Mesodermal cell (in vitro differentiated cells): ENCODE measurements at regions not wholly inside any gene's neighbourhood (a gene's known extent, or its start where the extent isn't known, plus 50 kb on each side); places are given as distances from the start of the nearest gene placed in this dataset.

ENCODE experiments used
- H3K27ac ChIP-seq: 2 replicates; pipeline ENCODE4 v1.7.0; 2013; ENCODE audit warnings: mild to moderate bottlenecking, low read depth, low read length, moderate library complexity; ENCODE audit not compliant: severe bottlenecking
- H3K36me3 ChIP-seq: 2 replicates; pipeline ENCODE4 v1.7.1; 2013; ENCODE audit warnings: mild to moderate bottlenecking, low read length, moderate library complexity; ENCODE audit not compliant: control insufficient read depth, insufficient read depth
- H3K4me1 ChIP-seq: one replicate; pipeline ENCODE4 v1.7.1; 2013; ENCODE audit warnings: mild to moderate bottlenecking, low read length; ENCODE audit not compliant: insufficient read depth, control insufficient read depth, poor library complexity, severe bottlenecking
- H3K4me3 ChIP-seq: 2 replicates; pipeline ENCODE4 v1.7.0; 2013; ENCODE audit warnings: low read length, control low read depth, mild to moderate bottlenecking; ENCODE audit not compliant: insufficient read depth, poor library complexity, severe bottlenecking; ENCODE audit errors: extremely low read depth
- H3K9me3 ChIP-seq: 2 replicates; pipeline ENCODE4 v1.7.1; 2013; ENCODE audit warnings: mild to moderate bottlenecking, low read length, moderate library complexity; ENCODE audit not compliant: control insufficient read depth
- WGBS, 2 experiments: methylation state at CpG; one replicate each; pipeline ENCODE4 v1.1.5; 2013; ENCODE audit warnings: missing lambda C conversion rate in 2 of 2; ENCODE audit not compliant: insufficient coverage in 2 of 2; 5-methylcytosine and 5-hydroxymethylcytosine counted together

- Histone ChIP-seq H3K36me3 (no peaks in the 10 kb centered on the region), H3K4me3 (no peak overlapping the region), H3K9me3 (no peaks in the 10 kb centered on the region), H3K4me1 (no peaks in the 10 kb centered on the region), H3K27ac (no peak overlapping the region)
- WGBS, 2 experiments: 90 to 91% methylated on average over 2 of the region's 2 CpGs
Observed at GRCh38 chr16:59899940-59900339, 1165.8 kb upstream of the GOT2 start.

- Histone ChIP-seq H3K4me3 (no peak overlapping the region), H3K4me1 (no peaks in the 10 kb centered on the region), H3K9me3 (no peaks in the 10 kb centered on the region), H3K36me3 (no peaks in the 10 kb centered on the region), H3K27ac (no peak overlapping the region)
- WGBS, 2 experiments: 89 to 100% methylated on average over 3 of the region's 8 CpGs
Observed at GRCh38 chr16:59892376-59892775, 1158.3 kb upstream of the GOT2 start.

GRCh38 chr16:59887856-59888255, 1153.7 kb upstream of the GOT2 start:
- WGBS, 2 experiments: 82 to 92% methylated on average over 1 to 2 of the region's 2 CpGs
- Histone ChIP-seq H3K4me1 (no peaks in the 10 kb centered on the region), H3K4me3 (no peak overlapping the region), H3K36me3 (no peaks in the 10 kb centered on the region), H3K27ac (no peak overlapping the region), H3K9me3 (no peaks in the 10 kb centered on the region)

GRCh38 chr16:59886021-59886420, 1151.9 kb upstream of the GOT2 start:
- H3K27ac ChIP-seq: no peak overlapping the region
- H3K4me3 ChIP-seq: no peak overlapping the region
- H3K9me3 ChIP-seq: no peaks in the 10 kb centered on the region
- H3K4me1 ChIP-seq: no peaks in the 10 kb centered on the region
- no peaks in the 10 kb centered on the region for H3K36me3 ChIP-seq
- 83% methylated on average over 1 of the region's 2 CpGs; no CpG with 5 or more reads in 1 of the 2 experiments for WGBS, 2 experiments

- Histone ChIP-seq H3K4me3 (no peak overlapping the region), H3K4me1 (no peaks in the 10 kb centered on the region), H3K27ac (no peak overlapping the region), H3K36me3 (no peaks in the 10 kb centered on the region), H3K9me3 (no peaks in the 10 kb centered on the region)
- 59% methylated on average over 2 of the region's 3 CpGs; no CpG with 5 or more reads in 1 of the 2 experiments for WGBS, 2 experiments
Observed at GRCh38 chr16:59881376-59881775, 1147.3 kb upstream of the GOT2 start.

GRCh38 chr16:59880611-59881010, 1146.5 kb upstream of the GOT2 start:
- 100% methylated on average over 1 of the region's 1 CpG; no CpG with 5 or more reads in 1 of the 2 experiments for WGBS, 2 experiments
- H3K4me3 ChIP-seq: no peak overlapping the region
- no peak overlapping the region for H3K27ac ChIP-seq
- no peaks in the 10 kb centered on the region for H3K9me3 ChIP-seq
- H3K36me3 ChIP-seq: no peaks in the 10 kb centered on the region
- H3K4me1 ChIP-seq: no peaks in the 10 kb centered on the region

GRCh38 chr16:59878999-59879398, 1144.9 kb upstream of the GOT2 start:
- Histone ChIP-seq H3K9me3 (no peaks in the 10 kb centered on the region), H3K4me3 (no peak overlapping the region), H3K27ac (no peak overlapping the region), H3K36me3 (no peaks in the 10 kb centered on the region), H3K4me1 (no peaks in the 10 kb centered on the region)
- WGBS, 2 experiments: 96% methylated on average over 6 of the region's 7 CpGs

GRCh38 chr16:59878479-59878878, 1144.4 kb upstream of the GOT2 start:
- 80 to 100% methylated on average over 1 to 2 of the region's 3 CpGs for WGBS, 2 experiments
- H3K4me1 ChIP-seq: no peaks in the 10 kb centered on the region
- H3K27ac ChIP-seq: no peak overlapping the region
- no peaks in the 10 kb centered on the region for H3K36me3 ChIP-seq
- H3K9me3 ChIP-seq: no peaks in the 10 kb centered on the region
- no peak overlapping the region for H3K4me3 ChIP-seq

GRCh38 chr16:59864981-59865666, 1131.0 kb upstream of the GOT2 start:
- Histone ChIP-seq H3K9me3 (no peaks in the 10 kb centered on the region), H3K36me3 (no peaks in the 10 kb centered on the region), H3K4me1 (no peaks in the 10 kb centered on the region), H3K27ac (no peak overlapping the region), H3K4me3 (no peak overlapping the region)
- WGBS, 2 experiments: 92 to 93% methylated on average over 2 of the region's 4 CpGs

- no peaks in the 10 kb centered on the region for H3K4me1 ChIP-seq
- H3K4me3 ChIP-seq: no peak overlapping the region
- no peaks in the 10 kb centered on the region for H3K9me3 ChIP-seq
- no CpG with 5 or more reads among the region's 3 CpGs for WGBS, 2 experiments
- H3K36me3 ChIP-seq: no peaks in the 10 kb centered on the region
- H3K27ac ChIP-seq: no peak overlapping the region
Observed at GRCh38 chr16:59859676-59860402, 1125.7 kb upstream of the GOT2 start.

- H3K4me1 ChIP-seq: no peaks in the 10 kb centered on the region
- H3K27ac ChIP-seq: no peak overlapping the region
- WGBS, 2 experiments: 89 to 92% methylated on average over 4 of the region's 4 CpGs
- H3K9me3 ChIP-seq: no peaks in the 10 kb centered on the region
- no peaks in the 10 kb centered on the region for H3K36me3 ChIP-seq
- no peak overlapping the region for H3K4me3 ChIP-seq
Observed at GRCh38 chr16:59854846-59855439, 1120.8 kb upstream of the GOT2 start.
